Thyroid gland (tissue), 4 donors: ENCODE measurements at regions not wholly inside any gene's neighbourhood (a gene's known extent, or its start where the extent isn't known, plus 50 kb on each side); places are given as distances from the start of the nearest gene placed in this dataset.

Experiments used
- DNase-seq, 2 donors: peaks; one replicate each; pipeline ENCODE4 v3.0.0-alpha.2; 2019
- H3K27ac ChIP-seq, 3 donors: fragments of 200-600 bp; sonication (generic); 1 replicate in 2 of 3; 2 replicates in 1 of 3; pipeline ENCODE4 v1.5.1; 2016 to 2019; ENCODE audit warnings: mild to moderate bottlenecking in 1 of 3, moderate library complexity in 1 of 3
- H3K27me3 ChIP-seq: fragments of 200-600 bp; sonication (generic); one replicate; pipeline ENCODE4 v1.5.1; 2019
- H3K36me3 ChIP-seq, 2 donors: fragments of 200-600 bp; sonication (generic); one replicate each; pipeline ENCODE4 v1.5.1; 2016 to 2019
- H3K4me1 ChIP-seq, 2 donors: fragments of 200-600 bp; sonication (generic); one replicate each; pipeline ENCODE4 v1.5.1; 2017 to 2019
- H3K4me3 ChIP-seq, 3 donors: fragments of 200-600 bp; sonication (generic); replicated peaks in 1 of 3; 1 replicate in 2 of 3; 2 replicates in 1 of 3; pipeline ENCODE4 v1.5.1; 2016; ENCODE audit warnings: mild to moderate bottlenecking in 1 of 3
- H3K9me3 ChIP-seq: fragments of 200-600 bp; sonication (generic); one replicate; pipeline ENCODE4 v1.5.1; 2017
- POLR2A ChIP-seq, 2 donors: fragments of 450-650 bp; IDR thresholded peaks; one replicate each; pipeline ENCODE4 v1.6.1; 2017; ENCODE audit warnings: antibody characterized with exemption in 2 of 2, mild to moderate bottlenecking in 2 of 2, moderate library complexity in 1 of 2
- WGBS, 2 donors: methylation state at CpG; one replicate each; pipeline ENCODE4 v1.1.5; 2017; 5-methylcytosine and 5-hydroxymethylcytosine counted together
- intact Hi-C: fragments of 100-400 bp; cut with DNase I; formaldehyde crosslinking; loops from one replicate; pipeline ENCODE4 v1.15.1; 2023
- TF ChIP-seq, protein P1 (sequence below), 6 experiments: fragments of 200-600 bp in 3 of 6; fragments of 450-650 bp in 3 of 6; sonication (generic) in 3 of 6; IDR thresholded peaks; one replicate each; pipeline ENCODE4 v1.5.1; 2016 to 2019; ENCODE audit warnings: antibody characterized with exemption in 6 of 6, mild to moderate bottlenecking in 2 of 6, inconsistent platforms in 1 of 6, moderate library complexity in 1 of 6

- Histone ChIP-seq H3K27ac (no peak overlapping the region), H3K4me3 (no peak overlapping the region), H3K4me1 (peaks cover 0 to 5% of the 10 kb centered on the region in 2 donors), H3K9me3 (no peaks in the 10 kb centered on the region), H3K27me3 (no peaks in the 10 kb centered on the region), H3K36me3 (no peaks in the 10 kb centered on the region)
- DNase-seq = no peak
- intact Hi-C loops = no loop called here
- TF ChIP-seq POLR2A (IDR thresholded peaks at IDR 0.05) = no peak
- TF ChIP-seq, protein P1, sequence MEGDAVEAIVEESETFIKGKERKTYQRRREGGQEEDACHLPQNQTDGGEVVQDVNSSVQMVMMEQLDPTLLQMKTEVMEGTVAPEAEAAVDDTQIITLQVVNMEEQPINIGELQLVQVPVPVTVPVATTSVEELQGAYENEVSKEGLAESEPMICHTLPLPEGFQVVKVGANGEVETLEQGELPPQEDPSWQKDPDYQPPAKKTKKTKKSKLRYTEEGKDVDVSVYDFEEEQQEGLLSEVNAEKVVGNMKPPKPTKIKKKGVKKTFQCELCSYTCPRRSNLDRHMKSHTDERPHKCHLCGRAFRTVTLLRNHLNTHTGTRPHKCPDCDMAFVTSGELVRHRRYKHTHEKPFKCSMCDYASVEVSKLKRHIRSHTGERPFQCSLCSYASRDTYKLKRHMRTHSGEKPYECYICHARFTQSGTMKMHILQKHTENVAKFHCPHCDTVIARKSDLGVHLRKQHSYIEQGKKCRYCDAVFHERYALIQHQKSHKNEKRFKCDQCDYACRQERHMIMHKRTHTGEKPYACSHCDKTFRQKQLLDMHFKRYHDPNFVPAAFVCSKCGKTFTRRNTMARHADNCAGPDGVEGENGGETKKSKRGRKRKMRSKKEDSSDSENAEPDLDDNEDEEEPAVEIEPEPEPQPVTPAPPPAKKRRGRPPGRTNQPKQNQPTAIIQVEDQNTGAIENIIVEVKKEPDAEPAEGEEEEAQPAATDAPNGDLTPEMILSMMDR (IDR thresholded peaks at IDR 0.05) = no peak
- 88 to 92% methylated on average over 4 of the region's 4 CpGs for WGBS, 2 donors
Observed at GRCh38 chr3:72299823-72300222, 514.9 kb upstream of the PROK2 start.

DNA sequence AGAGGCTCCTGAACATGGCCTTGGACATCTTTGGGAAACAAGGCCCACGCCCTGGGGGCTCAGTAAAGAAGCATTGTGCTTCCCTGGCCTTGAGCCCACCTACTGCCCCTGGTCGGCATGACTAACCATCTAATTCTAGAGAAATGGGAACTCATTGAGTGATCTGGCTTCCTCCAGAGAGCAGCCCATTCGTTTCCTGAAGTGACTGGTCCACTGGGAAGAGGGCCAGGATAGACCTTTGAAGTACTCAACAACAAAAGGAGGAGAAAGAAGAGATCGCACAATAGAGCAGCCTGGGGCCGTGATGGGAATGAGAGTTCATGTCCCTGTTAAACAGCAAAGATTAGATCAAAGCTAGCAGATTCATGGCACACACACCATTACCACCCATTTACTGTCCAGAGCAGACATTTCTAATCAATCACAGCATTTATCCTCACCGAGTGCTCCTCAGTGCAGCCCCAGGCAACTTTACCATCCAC, 514.4 kb upstream of the PROK2 start:
- no peak for TF ChIP-seq POLR2A (IDR thresholded peaks at IDR 0.05)
- TF ChIP-seq, protein P1 (IDR thresholded peaks at IDR 0.05) = no peak
- Histone ChIP-seq H3K9me3 (no peaks in the 10 kb centered on the region), H3K36me3 (no peaks in the 10 kb centered on the region), H3K27ac (no peak overlapping the region), H3K4me3 (no peak overlapping the region), H3K4me1 (peaks cover 0 to 5% of the 10 kb centered on the region in 2 donors), H3K27me3 (no peaks in the 10 kb centered on the region)
- 56 to 71% methylated on average over 6 of the region's 6 CpGs for WGBS, 2 donors
- intact Hi-C loops = no loop called here
- no peak for DNase-seq

DNA sequence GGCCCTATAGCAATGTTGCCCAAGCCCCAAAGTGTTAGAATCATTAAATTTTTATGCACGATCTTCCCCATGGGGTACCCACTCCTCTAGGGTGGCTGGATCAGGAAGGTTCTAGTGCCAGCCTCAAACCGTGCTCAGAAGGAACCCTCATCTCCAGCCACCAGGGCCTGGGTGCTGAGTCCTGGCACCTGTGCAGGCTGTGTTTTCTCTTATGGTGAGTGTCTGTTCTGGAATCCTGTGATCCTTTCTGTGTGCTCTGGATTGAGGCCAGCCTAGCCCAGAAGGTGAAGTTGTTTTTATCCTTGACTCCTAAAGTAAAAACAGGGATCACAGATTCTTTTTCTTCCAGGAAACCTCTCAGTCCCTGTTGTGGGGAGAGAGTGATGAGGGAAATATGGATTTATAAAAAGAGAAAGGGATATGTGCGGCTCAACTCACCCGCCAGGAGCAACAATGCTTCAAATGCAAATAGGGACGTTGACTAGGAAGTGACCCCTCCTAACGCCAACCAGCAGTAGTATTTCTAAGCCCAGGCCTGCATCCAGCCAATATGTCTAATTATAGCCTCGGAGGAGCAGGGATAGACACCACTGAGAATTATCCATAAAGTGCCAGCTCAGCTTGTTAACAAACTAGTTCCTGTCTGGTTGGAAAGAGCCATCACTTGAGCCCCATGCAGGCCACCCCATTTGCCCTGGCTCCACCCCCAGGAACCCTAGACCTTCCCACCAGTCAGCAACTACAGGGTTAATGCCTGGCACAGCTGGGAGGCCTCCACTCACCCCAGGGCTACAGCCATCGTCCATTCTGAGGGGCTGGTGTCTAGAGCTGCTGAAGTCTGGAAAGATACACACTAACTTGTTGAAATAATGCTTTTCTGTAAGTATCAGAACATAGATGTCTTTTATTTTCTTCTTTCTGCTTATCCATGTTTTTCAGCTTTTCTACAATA, 513.5 kb upstream of the PROK2 start:
- H3K27ac ChIP-seq = no peak overlapping the region
- H3K4me3 ChIP-seq = no peak overlapping the region
- DNase-seq = no peak
- 59 to 60% methylated on average over 8 of the region's 8 CpGs for WGBS, 2 donors
- TF ChIP-seq, protein P1 (IDR thresholded peaks at IDR 0.05) = no peak
- TF ChIP-seq POLR2A (IDR thresholded peaks at IDR 0.05) = no peak
- no peaks in the 10 kb centered on the region for H3K27me3 ChIP-seq
- peaks cover 0 to 5% of the 10 kb centered on the region in 2 donors for H3K4me1 ChIP-seq
- no peaks in the 10 kb centered on the region for H3K36me3 ChIP-seq
- intact Hi-C loops = no loop called here
- no peaks in the 10 kb centered on the region for H3K9me3 ChIP-seq

- Histone ChIP-seq H3K36me3 (no peaks in the 10 kb centered on the region), H3K27me3 (no peaks in the 10 kb centered on the region), H3K4me3 (no peak overlapping the region), H3K4me1 (peaks cover 0 to 5% of the 10 kb centered on the region in 2 donors), H3K27ac (no peak overlapping the region), H3K9me3 (no peaks in the 10 kb centered on the region)
- DNase-seq = no peak
- no peak for TF ChIP-seq POLR2A (IDR thresholded peaks at IDR 0.05)
- TF ChIP-seq, protein P1 (IDR thresholded peaks at IDR 0.05) = no peak
- intact Hi-C loops = no loop called here
- WGBS, 2 donors = 79 to 89% methylated on average over 1 of the region's 1 CpG
Observed at GRCh38 chr3:72297481-72297880, 512.5 kb upstream of the PROK2 start.

DNA sequence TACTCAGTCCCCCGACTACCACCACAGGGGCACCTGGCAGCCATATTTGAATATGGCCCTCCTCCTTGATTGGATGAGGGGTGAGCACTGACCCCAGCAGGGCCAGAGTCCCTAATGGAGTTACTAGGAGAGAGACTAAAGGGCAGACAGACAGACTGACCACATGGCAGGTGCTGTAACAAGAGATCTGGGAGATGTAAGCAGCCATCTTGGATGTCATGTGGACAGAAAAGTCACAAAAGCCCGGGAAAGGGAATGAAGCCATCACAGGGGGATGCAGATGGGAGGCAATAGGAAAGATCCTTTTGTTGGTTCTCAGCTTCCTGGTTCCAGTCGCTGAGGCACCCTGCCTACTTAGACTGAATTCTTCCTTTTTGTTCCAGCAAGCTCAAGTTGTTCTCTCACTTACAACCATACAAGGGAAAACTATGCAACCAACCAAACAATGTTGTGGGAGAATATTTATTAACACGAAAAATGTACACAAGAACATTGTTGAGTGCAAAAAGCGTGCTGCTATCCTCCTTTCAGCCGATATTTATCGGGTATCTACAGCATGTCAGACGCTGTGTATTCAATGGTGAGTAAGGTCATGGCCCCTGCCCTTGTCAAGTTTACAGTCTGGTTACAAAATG, 511.6 kb upstream of the PROK2 start:
- Histone ChIP-seq H3K9me3 (no peaks in the 10 kb centered on the region), H3K36me3 (no peaks in the 10 kb centered on the region), H3K4me1 (peaks cover 0 to 5% of the 10 kb centered on the region in 2 donors), H3K27ac (no peak overlapping the region), H3K27me3 (no peaks in the 10 kb centered on the region), H3K4me3 (no peak overlapping the region)
- no peak for DNase-seq
- no peak for TF ChIP-seq POLR2A (IDR thresholded peaks at IDR 0.05)
- intact Hi-C loops = no loop called here
- 87 to 90% methylated on average over 8 of the region's 8 CpGs for WGBS, 2 donors
